Type B pancreatic cell (in vitro differentiated cells): ENCODE measurements at regions not wholly inside any gene's neighbourhood (a gene's known extent, or its start where the extent isn't known, plus 50 kb on each side); places are given as distances from the start of the nearest gene placed in this dataset.

Experiments used
- DNase-seq: peaks from one replicate; pipeline ENCODE4 v3.0.0; 2021; ENCODE audit warnings: mixed read lengths; ENCODE audit not compliant: unreplicated experiment; ENCODE audit errors: extremely low spot score
- H3K27ac Mint-ChIP-seq: 2 replicates; pipeline ENCODE4 v1.8.0; 2021; ENCODE audit warnings: mild to moderate bottlenecking, mixed read lengths
- H3K27me3 Mint-ChIP-seq: 2 replicates; pipeline ENCODE4 v1.8.0; 2021; ENCODE audit warnings: mixed read lengths
- H3K36me3 Mint-ChIP-seq: 2 replicates; pipeline ENCODE4 v1.8.0; 2021; ENCODE audit warnings: mixed read lengths
- H3K4me1 Mint-ChIP-seq: one replicate; pipeline ENCODE4 v1.8.0; 2021; ENCODE audit warnings: mixed read lengths; ENCODE audit not compliant: unreplicated experiment
- H3K4me3 Mint-ChIP-seq: 2 replicates; pipeline ENCODE4 v1.8.0; 2021; ENCODE audit warnings: mild to moderate bottlenecking, mixed read lengths
- H3K9me3 Mint-ChIP-seq: 2 replicates; pipeline ENCODE4 v1.8.0; 2021; ENCODE audit warnings: mixed read lengths
- CTCF ChIP-seq: fragments of 200-600 bp; sonication (generic); conservative IDR thresholded peaks from 2 replicates; pipeline ENCODE4 v1.5.0; 2021; ENCODE audit warnings: antibody characterized with exemption, mild to moderate bottlenecking

- Mint-ChIP-seq H3K27me3 (peaks cover 13% of the 10 kb centered on the region), H3K4me3 (no peak overlapping the region), H3K27ac (no peak overlapping the region), H3K36me3 (no peaks in the 10 kb centered on the region), H3K4me1 (peaks cover 12% of the 10 kb centered on the region), H3K9me3 (no peaks in the 10 kb centered on the region)
- no peak for TF ChIP-seq CTCF
- DNase-seq = no peak
Measured at GRCh38 chr7:115722302-115722977, 308.1 kb downstream of the TFEC start.

DNA sequence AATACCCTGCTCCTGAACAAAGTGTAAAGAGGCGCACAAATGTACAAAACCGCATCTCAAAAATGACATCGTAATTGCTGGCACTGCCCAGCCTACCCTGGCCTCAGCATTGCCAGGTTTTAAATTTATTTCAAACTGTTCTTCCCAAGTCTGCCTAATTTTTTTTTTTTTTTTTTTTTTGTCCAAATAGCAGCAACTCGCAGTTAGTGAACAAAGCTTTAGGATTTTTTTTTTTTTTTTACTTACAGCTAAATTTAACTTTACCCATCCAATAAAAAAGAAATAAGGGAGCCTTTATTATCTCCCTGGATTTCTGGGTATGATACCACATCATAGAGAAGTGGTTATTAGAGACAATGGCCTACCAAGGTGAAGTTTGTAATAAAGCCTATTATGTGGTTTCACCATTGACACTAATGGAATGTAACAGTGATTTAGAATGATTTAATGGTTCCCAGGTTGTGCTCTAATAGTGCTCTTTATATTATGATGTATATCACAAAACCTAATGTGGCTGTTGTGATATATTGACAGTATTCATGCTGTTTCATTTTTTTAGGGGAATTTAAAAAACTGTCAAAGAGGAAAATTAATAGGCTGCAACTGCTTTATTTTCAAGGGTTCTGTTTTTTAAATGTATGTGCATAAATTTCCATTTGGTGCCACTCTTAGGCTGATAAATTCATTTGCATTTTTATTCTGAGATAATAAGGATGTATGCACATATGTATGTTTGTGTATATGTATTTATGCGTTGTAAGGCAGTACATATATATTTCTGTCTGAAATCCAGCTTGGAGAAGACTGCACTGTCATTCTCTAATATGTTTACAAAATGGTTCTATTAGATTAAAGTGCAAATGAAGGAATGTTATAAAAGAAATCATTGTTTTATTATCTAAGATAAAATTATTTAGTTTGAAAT, 309.0 kb downstream of the TFEC start:
- H3K4me3 Mint-ChIP-seq = no peak overlapping the region
- H3K9me3 Mint-ChIP-seq = no peaks in the 10 kb centered on the region
- no peak for DNase-seq
- peaks cover 13% of the 10 kb centered on the region for H3K27me3 Mint-ChIP-seq
- TF ChIP-seq CTCF = no peak
- H3K27ac Mint-ChIP-seq = no peak overlapping the region
- H3K36me3 Mint-ChIP-seq = no peaks in the 10 kb centered on the region
- H3K4me1 Mint-ChIP-seq = peaks cover 6% of the 10 kb centered on the region

- TF ChIP-seq CTCF = no peak
- Mint-ChIP-seq H3K27ac (no peak overlapping the region), H3K36me3 (no peaks in the 10 kb centered on the region), H3K27me3 (peaks cover 10% of the 10 kb centered on the region), H3K9me3 (no peaks in the 10 kb centered on the region), H3K4me1 (peaks cover 6% of the 10 kb centered on the region), H3K4me3 (no peak overlapping the region)
- no peak for DNase-seq
Measured at GRCh38 chr7:115719963-115720362, 310.6 kb downstream of the TFEC start.

GRCh38 chr7:115709664-115710063, 320.9 kb downstream of the TFEC start:
- Mint-ChIP-seq H3K9me3 (no peaks in the 10 kb centered on the region), H3K4me1 (peaks cover 10% of the 10 kb centered on the region)

DNA sequence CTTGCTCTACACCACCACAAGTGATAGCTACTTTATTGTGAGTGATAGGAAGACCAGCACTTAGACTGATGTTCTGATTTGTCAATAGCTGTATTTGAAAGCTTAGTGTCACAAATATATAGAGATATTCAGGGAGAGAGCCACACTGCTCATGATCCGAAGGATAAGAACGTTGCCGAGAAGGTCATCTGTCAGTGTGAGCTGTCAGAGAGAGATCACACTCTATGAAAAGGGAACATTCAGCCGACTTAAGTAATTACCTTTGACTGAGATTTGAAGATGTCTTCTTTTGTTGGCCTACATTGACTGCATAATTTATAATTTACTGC, 322.6 kb downstream of the TFEC start:
- Mint-ChIP-seq H3K27ac (no peak overlapping the region), H3K4me3 (no peak overlapping the region), H3K4me1 (peaks cover 16% of the 10 kb centered on the region), H3K27me3 (peaks cover 11% of the 10 kb centered on the region), H3K36me3 (no peaks in the 10 kb centered on the region), H3K9me3 (no peaks in the 10 kb centered on the region)
- no peak for TF ChIP-seq CTCF
- DNase-seq = no peak

More at GRCh38 chr7:115709664-115710063, 320.9 kb downstream of the TFEC start:
- DNase-seq = no peak
- no peak overlapping the region for H3K27ac Mint-ChIP-seq
- H3K4me3 Mint-ChIP-seq = no peak overlapping the region
- H3K27me3 Mint-ChIP-seq = peaks cover 8% of the 10 kb centered on the region
- H3K36me3 Mint-ChIP-seq = no peaks in the 10 kb centered on the region
- TF ChIP-seq CTCF = no peak
